Coronary artery (tissue), 2 donors: ENCODE measurements at regions not wholly inside any gene's neighbourhood (a gene's known extent, or its start where the extent isn't known, plus 50 kb on each side); places are given as distances from the start of the nearest gene placed in this dataset.

ENCODE experiments used
- DNase-seq: peaks from one replicate; pipeline ENCODE4 v3.0.0-alpha.2; 2017; ENCODE audit warnings: low spot score
- H3K27ac ChIP-seq, 2 donors: fragments of 200-600 bp; sonication (generic); one replicate each; pipeline ENCODE4 v1.5.1; 2016 to 2019
- H3K4me3 ChIP-seq: fragments of 200-600 bp; sonication (generic); 2 replicates; pipeline ENCODE4 v1.5.1; 2016; ENCODE audit warnings: mild to moderate bottlenecking, moderate library complexity
- CTCF ChIP-seq: fragments of 200-600 bp; sonication (generic); IDR thresholded peaks from one replicate; pipeline ENCODE4 v1.5.1; 2019; ENCODE audit warnings: antibody characterized with exemption

GRCh38 chr4:157576671-157577217 lies 356.2 kb downstream of the GRIA2 start:
- no peak for DNase-seq
- no peak for TF ChIP-seq CTCF
- Histone ChIP-seq H3K4me3 (no peak overlapping the region), H3K27ac (no peak overlapping the region)

- no peak overlapping the region for H3K27ac ChIP-seq
- H3K4me3 ChIP-seq: no peak overlapping the region
- no peak for DNase-seq
- TF ChIP-seq CTCF: no peak
Observed at GRCh38 chr4:157575339-157575738, 354.8 kb downstream of the GRIA2 start.

- H3K4me3 ChIP-seq: no peak overlapping the region
- no peak for DNase-seq
- no peak for TF ChIP-seq CTCF
- H3K27ac ChIP-seq: no peak overlapping the region
Observed at GRCh38 chr4:157574606-157575005, 354.1 kb downstream of the GRIA2 start.

- no peak overlapping the region for H3K27ac ChIP-seq
- no peak overlapping the region for H3K4me3 ChIP-seq
- DNase-seq: no peak
- TF ChIP-seq CTCF: no peak
Observed at GRCh38 chr4:157572951-157573350, 352.4 kb downstream of the GRIA2 start.

GRCh38 chr4:157572284-157572683 lies 351.8 kb downstream of the GRIA2 start:
- Histone ChIP-seq H3K4me3 (no peak overlapping the region), H3K27ac (no peak overlapping the region)
- no peak for DNase-seq
- TF ChIP-seq CTCF: no peak

GRCh38 chr4:157564771-157565170 lies 344.2 kb downstream of the GRIA2 start:
- no peak for TF ChIP-seq CTCF
- no peak overlapping the region for H3K27ac ChIP-seq
- no peak for DNase-seq
- H3K4me3 ChIP-seq: no peak overlapping the region

- no peak overlapping the region for H3K27ac ChIP-seq
Observed at GRCh38 chr4:157564218-157564617, 343.7 kb downstream of the GRIA2 start.

More at GRCh38 chr4:157564218-157564617, 343.7 kb downstream of the GRIA2 start:
- no peak for TF ChIP-seq CTCF
- DNase-seq: no peak
- no peak overlapping the region for H3K4me3 ChIP-seq
